ENCODE measurements at regions not wholly inside any gene's neighbourhood (a gene's known extent, or its start where the extent isn't known, plus 50 kb on each side); places are given as distances from the start of the nearest gene placed in this dataset.

- DNase-seq: no peak
Measured at GRCh38 chr2:160920791-160921303, 239.4 kb upstream of the TANK start.

DNA sequence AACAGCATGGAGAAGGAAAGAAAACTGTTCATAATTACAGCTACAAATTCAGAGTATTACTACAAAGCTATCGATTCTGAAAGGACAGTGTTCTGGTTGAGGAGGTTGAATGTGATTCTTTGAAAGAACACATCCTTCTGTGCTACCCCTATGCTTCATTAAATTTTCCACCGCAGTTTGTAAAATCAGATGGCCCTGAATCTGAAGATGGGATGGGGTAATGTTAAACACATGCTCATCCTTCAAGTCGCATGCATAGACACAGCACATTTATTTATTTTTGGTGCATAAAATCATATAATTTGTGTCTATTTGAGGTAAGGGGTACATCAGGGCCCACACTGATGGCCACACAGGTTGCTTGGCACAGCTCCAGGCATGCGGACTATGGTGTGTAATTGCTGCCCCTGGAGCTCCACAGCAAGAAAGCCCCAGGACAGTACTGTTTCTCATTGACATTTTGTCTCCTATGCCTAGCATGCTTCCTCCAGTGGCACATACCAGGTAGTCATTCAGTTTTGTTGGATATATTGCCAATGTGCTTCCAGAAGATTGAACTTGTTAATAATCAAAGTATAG lies 238.8 kb upstream of the TANK start:
- no peak for DNase-seq

- no peak for DNase-seq
Measured at GRCh38 chr2:160924936-160925353, 235.3 kb upstream of the TANK start.

GRCh38 chr2:160925956-160926355 lies 234.3 kb upstream of the TANK start:
- DNase-seq: no peak

- DNase-seq: no peak
Measured at GRCh38 chr2:160927324-160927723, 232.9 kb upstream of the TANK start.

GRCh38 chr2:160928854-160929301 lies 231.3 kb upstream of the TANK start:
- DNase-seq: no peak

- DNase-seq: no peak
Measured at GRCh38 chr2:160931531-160931930, 228.7 kb upstream of the TANK start.

GRCh38 chr2:160932960-160933359 lies 227.3 kb upstream of the TANK start:
- DNase-seq: no peak

GRCh38 chr2:160934263-160934662 lies 226.0 kb upstream of the TANK start:
- DNase-seq: no peak

DNA sequence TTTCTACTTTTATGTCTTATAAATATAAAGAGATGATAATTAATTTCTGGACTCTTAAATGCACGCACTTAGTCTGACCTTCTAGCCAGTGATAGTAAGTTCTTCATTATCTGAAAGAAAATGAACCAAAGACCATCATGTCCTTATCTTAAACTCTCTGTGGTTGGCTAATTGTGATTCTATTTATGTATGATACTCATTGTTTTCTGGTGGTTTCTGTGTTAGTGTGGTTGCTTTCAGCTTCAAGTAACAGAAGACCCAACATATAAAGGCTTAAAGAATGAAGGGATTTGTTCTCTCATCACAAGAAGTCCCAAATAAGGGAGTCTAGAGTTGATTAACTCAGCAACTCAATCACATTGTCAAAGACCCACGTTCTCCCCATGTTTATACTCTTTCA lies 225.2 kb upstream of the TANK start:
- no peak for DNase-seq

DNA sequence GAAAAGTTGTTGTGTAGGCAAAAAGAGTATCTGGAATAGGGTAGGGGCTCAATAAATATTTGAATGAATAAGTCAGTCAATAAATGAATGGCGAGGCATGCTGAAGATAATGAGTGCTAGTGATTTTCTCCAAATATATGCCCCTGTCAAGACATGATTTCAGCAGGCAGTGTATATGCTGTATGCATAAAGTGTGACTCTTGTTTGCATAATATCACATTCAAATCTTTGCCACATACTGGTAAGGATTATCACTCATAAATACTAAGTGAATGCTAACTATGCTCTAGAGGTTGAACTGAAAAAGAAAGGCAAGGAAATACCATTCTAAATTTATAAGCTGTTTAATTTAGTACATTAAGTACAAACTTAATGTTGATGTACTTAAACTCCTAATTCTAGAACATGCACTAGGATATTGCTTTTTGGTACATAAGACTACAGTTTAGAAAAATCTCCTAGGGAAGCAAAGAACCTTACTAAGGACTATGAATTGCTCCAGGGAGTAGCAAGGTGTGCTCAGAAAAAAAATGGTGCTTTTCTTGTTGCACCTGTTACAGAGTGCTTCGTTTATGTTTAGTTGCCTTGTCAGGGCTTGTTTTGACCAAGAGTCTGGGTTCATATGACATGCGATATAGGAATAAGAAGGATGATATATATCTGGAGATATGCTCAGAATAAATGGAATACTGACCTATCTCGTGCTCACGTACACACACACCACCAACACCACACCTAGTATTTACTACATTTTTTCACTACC lies 224.0 kb upstream of the TANK start:
- no peak for DNase-seq

GRCh38 chr2:160940271-160940670 lies 220.0 kb upstream of the TANK start:
- DNase-seq: no peak

DNA sequence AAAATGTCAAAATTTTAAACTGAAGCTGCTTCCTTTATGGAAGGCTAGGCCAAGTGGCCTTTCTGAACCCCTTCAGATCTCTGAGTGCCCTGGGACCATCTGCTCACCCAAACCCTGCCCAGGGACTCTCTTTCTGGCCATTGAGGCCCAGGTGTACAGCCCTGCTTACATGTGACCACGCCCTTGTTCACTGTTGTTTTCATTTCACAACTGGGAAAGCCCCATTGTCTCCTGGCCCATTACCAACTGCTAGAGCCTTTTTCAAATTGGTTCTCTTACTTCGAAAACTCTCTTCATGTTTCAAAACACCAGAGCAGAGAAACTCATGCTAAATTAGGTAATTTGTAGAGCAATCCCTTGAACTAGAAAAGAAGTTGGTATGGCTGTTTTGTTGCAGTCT lies 219.5 kb upstream of the TANK start:
- no peak for DNase-seq

GRCh38 chr2:160941290-160941846 lies 218.9 kb upstream of the TANK start:
- no peak for DNase-seq

- DNase-seq: no peak
Measured at GRCh38 chr2:160942476-160943142, 217.6 kb upstream of the TANK start.

DNA sequence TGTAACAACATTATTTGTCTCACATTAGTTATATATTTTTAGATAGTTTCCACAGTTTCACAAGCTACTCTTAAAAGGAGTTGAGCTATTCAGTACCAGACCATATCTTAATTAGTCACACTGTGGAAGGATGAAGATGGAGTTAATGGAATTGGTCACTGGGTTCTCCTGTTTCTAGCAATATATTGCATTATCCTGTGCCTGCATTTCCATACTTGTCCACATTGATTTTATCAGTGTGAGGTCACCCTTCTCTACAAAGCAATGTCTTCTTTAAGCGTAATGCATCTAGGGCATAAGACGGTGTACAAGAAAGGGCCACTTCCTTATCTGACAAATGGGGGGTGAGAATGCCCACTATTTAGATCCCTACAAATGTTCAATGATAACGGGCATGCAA lies 216.8 kb upstream of the TANK start:
- no peak for DNase-seq

DNA sequence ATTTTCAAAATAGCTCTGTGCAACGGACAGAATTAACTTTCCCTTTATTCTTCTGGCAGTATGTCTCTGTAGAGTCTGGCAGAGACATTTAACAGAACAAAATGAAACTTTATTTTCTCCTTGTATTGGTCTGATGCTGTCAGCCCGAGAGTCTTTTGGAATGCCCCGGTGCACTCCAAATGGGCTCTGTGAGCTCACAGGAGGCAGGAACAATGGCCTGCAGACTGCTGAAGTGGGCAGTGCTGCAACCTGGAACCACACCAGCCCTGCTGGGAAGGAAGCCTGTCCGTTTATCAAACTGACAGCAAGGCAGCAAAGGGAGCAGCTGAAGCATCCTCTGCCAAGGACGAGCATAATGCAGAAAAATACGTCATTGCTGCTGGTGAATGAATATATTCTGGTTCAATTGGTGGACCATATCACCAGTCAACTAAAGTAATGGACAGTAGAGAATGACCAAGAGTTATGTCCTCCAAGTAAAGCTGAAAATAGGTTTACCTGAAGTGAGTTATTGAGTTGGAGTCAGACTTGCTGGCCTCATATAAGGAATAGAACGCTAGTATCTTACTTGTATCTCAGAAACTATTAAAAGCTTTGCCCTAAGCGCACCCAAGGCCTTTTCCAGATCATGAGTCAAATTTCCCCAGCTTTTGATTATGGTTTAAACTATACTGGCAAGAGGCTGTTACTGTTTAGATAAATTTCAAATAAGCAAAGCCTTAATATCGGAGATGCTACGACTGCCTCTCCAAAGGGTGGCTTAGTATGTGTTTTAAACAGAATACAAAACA lies 207.6 kb upstream of the TANK start:
- no peak for DNase-seq

- DNase-seq: no peak
Measured at GRCh38 chr2:160955578-160955977, 204.7 kb upstream of the TANK start.

DNA sequence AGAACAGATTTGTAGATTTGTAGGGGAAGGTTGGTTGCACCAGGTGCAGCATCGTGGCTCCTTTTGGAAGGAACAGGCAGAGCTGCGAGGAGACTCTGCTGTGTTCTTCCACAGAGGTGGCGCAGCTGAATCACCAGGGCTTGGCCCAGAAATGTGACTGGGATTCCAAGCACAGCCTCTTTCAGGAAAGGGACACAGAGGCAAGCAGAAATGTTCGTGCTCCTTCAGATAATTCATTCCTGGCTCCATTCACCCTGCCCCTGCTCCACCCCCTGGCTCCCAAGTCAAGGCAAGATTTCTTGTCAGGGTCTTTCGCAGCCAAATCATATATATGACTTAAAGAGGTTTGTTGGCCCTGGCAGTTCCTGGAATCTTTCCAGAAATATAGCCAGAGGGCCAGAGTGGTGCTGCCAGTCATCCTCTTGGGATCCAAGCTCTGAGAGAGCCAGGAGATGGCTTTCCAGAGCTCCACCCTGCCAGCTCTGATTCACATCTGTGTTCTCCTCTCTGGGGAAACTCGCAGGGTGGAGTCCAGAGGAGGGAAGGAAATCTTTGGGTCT lies 203.9 kb upstream of the TANK start:
- DNase-seq: no peak

GRCh38 chr2:160963957-160964356 lies 196.3 kb upstream of the TANK start:
- DNase-seq: no peak

DNA sequence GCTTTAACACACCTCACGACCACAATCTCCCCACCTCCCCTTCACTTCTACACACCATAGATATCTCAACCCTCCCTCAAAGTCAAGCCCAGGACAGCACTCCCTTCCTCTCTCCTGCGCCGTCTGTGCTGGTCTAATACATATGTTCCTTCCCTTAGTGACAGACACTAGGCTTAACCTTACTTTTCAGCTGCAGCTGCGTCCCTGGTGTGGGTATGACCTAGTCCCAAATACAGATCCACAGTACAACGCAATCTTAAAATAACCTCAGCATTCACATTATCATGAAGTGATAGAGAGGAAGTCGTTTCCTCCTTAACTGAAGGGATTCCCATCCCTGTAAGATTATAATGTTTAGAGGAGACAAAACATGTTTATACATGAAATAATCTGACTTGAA lies 192.7 kb upstream of the TANK start:
- DNase-seq: no peak

DNA sequence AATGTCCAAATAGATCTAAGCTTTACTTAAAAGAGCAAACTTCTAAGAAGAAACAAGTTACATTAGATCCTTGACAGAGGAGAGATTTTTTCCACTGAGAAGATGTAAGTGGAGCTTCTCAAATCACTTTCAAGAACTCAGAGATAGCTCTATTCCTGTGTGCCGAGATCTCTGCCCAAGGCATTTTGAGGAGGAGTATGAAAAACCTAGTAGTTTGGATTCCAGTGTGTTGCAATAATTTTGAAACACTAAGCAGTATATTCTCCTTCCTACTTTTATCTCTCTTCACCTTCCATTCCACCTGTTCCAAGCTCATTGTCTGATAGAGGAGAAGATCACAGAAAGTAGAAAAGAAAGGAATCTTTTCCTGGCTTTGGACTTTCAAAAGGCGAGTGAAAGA lies 192.0 kb upstream of the TANK start:
- no peak for DNase-seq

Measured in T-helper 9 cell (primary cell).